Gastroesophageal sphincter (tissue), 3 donors: ENCODE measurements at regions not wholly inside any gene's neighbourhood (a gene's known extent, or its start where the extent isn't known, plus 50 kb on each side); places are given as distances from the start of the nearest gene placed in this dataset.

Experiments used
- CTCF ChIP-seq, 4 experiments: fragments of 200-600 bp in 2 of 4; fragments of 450-650 bp in 2 of 4; sonication (generic) in 1 of 4; IDR thresholded peaks; one replicate each; pipeline ENCODE4 v1.5.1; 2017 to 2019; ENCODE audit warnings: antibody characterized with exemption in 4 of 4, mild to moderate bottlenecking in 2 of 4, moderate library complexity in 2 of 4
- EP300 ChIP-seq: sonication (generic); formaldehyde crosslinking; IDR thresholded peaks from one replicate; pipeline ENCODE4 v1.6.1; 2017; ENCODE audit warnings: antibody characterized with exemption, mild to moderate bottlenecking
- POLR2A ChIP-seq, 2 donors: fragments of 450-650 bp; IDR thresholded peaks; one replicate each; pipeline ENCODE4 v1.6.1; 2017; ENCODE audit warnings: antibody characterized with exemption in 2 of 2, mild to moderate bottlenecking in 2 of 2, moderate library complexity in 1 of 2
- POLR2AphosphoS5 ChIP-seq: sonication (generic); formaldehyde crosslinking; IDR thresholded peaks from one replicate; pipeline ENCODE4 v1.6.1; 2017; ENCODE audit warnings: antibody characterized with exemption

GRCh38 chr11:92651159-92651558 is 318.3 kb upstream of the MTNR1B start:
- no peak for TF ChIP-seq CTCF (IDR thresholded peaks at IDR 0.05)
- TF ChIP-seq POLR2A (IDR thresholded peaks at IDR 0.05): no peak
- no peak for TF ChIP-seq POLR2AphosphoS5
- no peak for TF ChIP-seq EP300
